HepG2 (cell line): ENCODE measurements at regions not wholly inside any gene's neighbourhood (a gene's known extent, or its start where the extent isn't known, plus 50 kb on each side); places are given as distances from the start of the nearest gene placed in this dataset.

ENCODE experiments used
- ATAC-seq: fragments of 200-7000 bp; cut with Tn5 transposase; 3 replicates; pipeline ENCODE4 v1.9.1; 2020; ENCODE audit warnings: mild to moderate bottlenecking, moderate library complexity
- BruUV-seq: library from RNA; stranded (reverse); fragments of 400-500 nt; replicated peaks from 2 replicates; lab custom pipeline; 2021; lab: Mats Ljungman, UMichigan
- CTCF ChIA-PET: fragments of 300-600 bp; formaldehyde crosslinking; extraction: SDS; loops from one replicate; lab custom pipeline; 2021; ENCODE audit warnings: low total read pairs, inconsistent platforms, low intra/inter-chr PET ratio; lab: Yijun Ruan, JAX
- POLR2A ChIA-PET: fragments of 350-600 bp; sonication (Branson Sonifier 250); formaldehyde crosslinking; loops from one replicate; lab custom pipeline; 2020; ENCODE audit warnings: antibody characterized with exemption, inconsistent platforms; lab: Yijun Ruan, JAX
- DNase-seq: peaks from one replicate; pipeline ENCODE4 v3.0.0-alpha.2; 2015; ENCODE audit warnings: low spot score
- FAIRE-seq: peaks from 3 replicates; lab custom pipeline; 2011; peaks lifted over from hg19 to GRCh38; lab: Jason Lieb, UNC
- H2AFZ ChIP-seq: one replicate; pipeline ENCODE4 v1.6.1; 2011; ENCODE audit warnings: low read length, inconsistent platforms
- H3K27ac ChIP-seq: fragments of 300-600 bp; 3 replicates; pipeline ENCODE4 v1.8.0; 2011; ENCODE audit warnings: mixed run types, mild to moderate bottlenecking, mixed read lengths, low read length, inconsistent platforms; ENCODE audit not compliant: insufficient read depth; ENCODE audit errors: extremely low read length
- H3K27me3 ChIP-seq, 2 experiments: fragments of 200-600 bp in 1 of 2; 2 replicates in 1 of 2; 3 replicates in 1 of 2; pipeline versions ENCODE4 v1.6.0 to v1.8.0; 2011; ENCODE audit warnings: low read length in 2 of 2, mild to moderate bottlenecking in 2 of 2, moderate library complexity in 2 of 2, inconsistent platforms in 1 of 2; ENCODE audit not compliant: insufficient read depth in 2 of 2, control insufficient read depth in 1 of 2
- H3K36me3 ChIP-seq, 2 experiments: fragments of 200-600 bp in 1 of 2; replicated peaks in 1 of 2; 2 replicates in 1 of 2; 3 replicates in 1 of 2; pipeline versions ENCODE4 v1.5.1 to v1.8.0; 2011; ENCODE audit warnings: low read length in 2 of 2, inconsistent platforms in 1 of 2; ENCODE audit not compliant: insufficient read depth in 2 of 2, control insufficient read depth in 1 of 2
- H3K4me1 ChIP-seq: 2 replicates; pipeline ENCODE4 v1.5.1; 2012; ENCODE audit warnings: low read length, inconsistent platforms; ENCODE audit not compliant: insufficient read depth
- H3K4me2 ChIP-seq: 2 replicates; pipeline ENCODE4 v1.6.0; 2011; ENCODE audit warnings: low read depth, low read length, inconsistent platforms
- H3K4me3 ChIP-seq, 3 experiments: fragments of 200-600 bp in 1 of 3; sonication (generic), shearing (Covaris generic) in 1 of 3; replicated peaks in 1 of 3; 2 replicates each; pipeline ENCODE4 v1.5.1; 2011 to 2016; ENCODE audit warnings: low read length in 3 of 3, inconsistent platforms in 2 of 3, low read depth in 2 of 3, mild to moderate bottlenecking in 2 of 3, control low read depth in 1 of 3, mixed read lengths in 1 of 3; ENCODE audit not compliant: insufficient read depth in 1 of 3
- H3K79me2 ChIP-seq: one replicate; pipeline ENCODE4 v1.6.1; 2011; ENCODE audit warnings: low read length, inconsistent platforms; ENCODE audit not compliant: insufficient read depth
- H3K9ac ChIP-seq: 2 replicates; pipeline ENCODE4 v1.6.0; 2011; ENCODE audit warnings: mild to moderate bottlenecking, low read depth, low read length, inconsistent platforms; ENCODE audit not compliant: insufficient read depth
- H3K9me3 ChIP-seq: 2 replicates; pipeline ENCODE4 v1.5.1; 2012; ENCODE audit warnings: mild to moderate bottlenecking, low read length
- H4K20me1 ChIP-seq: 2 replicates; pipeline ENCODE4 v1.6.0; 2011; ENCODE audit warnings: inconsistent platforms, mild to moderate bottlenecking, low read length, moderate library complexity; ENCODE audit not compliant: insufficient read depth
- MXD4 ChIP-seq: IDR thresholded peaks from 2 replicates; pipeline ENCODE4 v1.6.1; 2016; ENCODE audit warnings: mild to moderate bottlenecking, missing biosample characterization, missing genetic modification reagents
- SOX6 ChIP-seq, 2 experiments: fragments of 450-650 bp in 1 of 2; sonication (generic) in 1 of 2; formaldehyde crosslinking in 1 of 2; IDR thresholded peaks; 2 replicates each; pipeline versions ENCODE4 v1.4.0 to v1.6.1; 2017 to 2020; ENCODE audit warnings: antibody characterized with exemption in 1 of 2, mild to moderate bottlenecking in 1 of 2, missing genetic modification reagents in 1 of 2
- SP2 ChIP-seq: sonication (generic); formaldehyde crosslinking; IDR thresholded peaks from 2 replicates; pipeline ENCODE4 v1.5.1; 2020; ENCODE audit warnings: mild to moderate bottlenecking, missing genetic modification reagents
- ZNF292 ChIP-seq: sonication (generic); formaldehyde crosslinking; IDR thresholded peaks from 2 replicates; pipeline ENCODE4 v1.8.1; 2022; ENCODE audit warnings: mild to moderate bottlenecking, low read depth, missing genetic modification reagents, borderline replicate concordance
- ZNF629 ChIP-seq: sonication (generic); formaldehyde crosslinking; conservative IDR thresholded peaks from 2 replicates; pipeline ENCODE4 v1.5.0; 2020; ENCODE audit warnings: missing genetic modification reagents
- ZNF766 ChIP-seq: sonication (generic); formaldehyde crosslinking; IDR thresholded peaks from 2 replicates; pipeline ENCODE4 v1.5.0; 2020; ENCODE audit warnings: missing genetic modification reagents, borderline replicate concordance
- ZSCAN21 ChIP-seq: sonication (generic); formaldehyde crosslinking; IDR thresholded peaks from 2 replicates; pipeline ENCODE4 v1.8.0; 2022; ENCODE audit warnings: mild to moderate bottlenecking, missing genetic modification reagents, moderate library complexity, borderline replicate concordance
- ZSCAN22 ChIP-seq: sonication (generic); formaldehyde crosslinking; IDR thresholded peaks from 2 replicates; pipeline ENCODE4 v1.4.0; 2020; ENCODE audit warnings: mild to moderate bottlenecking, missing genetic modification reagents
- WGBS: methylation state at CpG from one replicate; pipeline ENCODE4 v1.1.6; 2017; ENCODE audit warnings: low lambda C conversion rate; 5-methylcytosine and 5-hydroxymethylcytosine counted together
- in situ Hi-C: cut with HindIII; loops from 2 replicates; pipeline ENCODE4 v1.10.0; 2017; ENCODE audit warnings: low pct_unique_long_range_greater_than_20kb; ENCODE audit not compliant: extremely low pct_ligation_motif_present
- intact Hi-C: fragments of 100-400 bp; cut with micrococcal nuclease; formaldehyde crosslinking; loops from one replicate; pipeline ENCODE4 v1.10.0; 2022; ENCODE audit not compliant: unreplicated experiment
- TF ChIP-seq, protein P1 (sequence below): sonication (generic); formaldehyde crosslinking; conservative IDR thresholded peaks from 2 replicates; pipeline ENCODE4 v1.5.0; 2020; ENCODE audit warnings: missing genetic modification reagents
- TF ChIP-seq, protein P2 (sequence below): IDR thresholded peaks from 2 replicates; pipeline ENCODE4 v1.6.1; 2012; ENCODE audit warnings: low read length, improper control_type of control experiment
- TF ChIP-seq, protein P3 (sequence below): IDR thresholded peaks from 2 replicates; pipeline ENCODE4 v1.6.1; 2012; ENCODE audit warnings: low read depth, low read length, improper control_type of control experiment

DNA sequence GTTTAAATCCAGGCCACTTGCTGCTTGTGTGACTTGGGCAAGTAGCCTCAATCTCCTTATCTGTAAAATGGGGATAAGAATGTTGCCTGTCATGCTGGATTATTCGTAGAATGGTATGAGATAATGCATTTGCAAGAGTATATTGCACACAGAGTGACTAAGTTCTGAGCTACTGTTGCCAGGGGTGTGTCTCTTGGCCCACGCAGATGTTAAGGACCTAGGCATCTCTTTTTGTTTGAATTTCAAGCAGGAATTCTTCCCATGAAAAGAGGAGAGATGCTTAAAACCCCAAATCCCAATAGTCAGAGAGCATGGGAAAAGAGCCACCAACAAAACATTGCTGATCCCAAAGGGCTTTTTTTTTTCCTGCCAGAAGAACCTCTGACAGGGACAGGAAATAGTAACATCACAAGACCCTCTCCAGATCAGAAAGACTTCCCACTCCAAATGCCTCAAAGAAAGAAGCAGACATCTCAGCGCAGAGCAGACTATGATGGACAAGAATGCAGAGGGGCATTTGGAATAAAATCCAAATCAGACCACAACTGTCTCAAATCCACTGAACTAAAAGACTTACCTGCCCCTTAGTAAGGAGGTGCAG lies 90.5 kb downstream of the MRPL46 start:
- CTCF ChIA-PET: no interaction called here

DNA sequence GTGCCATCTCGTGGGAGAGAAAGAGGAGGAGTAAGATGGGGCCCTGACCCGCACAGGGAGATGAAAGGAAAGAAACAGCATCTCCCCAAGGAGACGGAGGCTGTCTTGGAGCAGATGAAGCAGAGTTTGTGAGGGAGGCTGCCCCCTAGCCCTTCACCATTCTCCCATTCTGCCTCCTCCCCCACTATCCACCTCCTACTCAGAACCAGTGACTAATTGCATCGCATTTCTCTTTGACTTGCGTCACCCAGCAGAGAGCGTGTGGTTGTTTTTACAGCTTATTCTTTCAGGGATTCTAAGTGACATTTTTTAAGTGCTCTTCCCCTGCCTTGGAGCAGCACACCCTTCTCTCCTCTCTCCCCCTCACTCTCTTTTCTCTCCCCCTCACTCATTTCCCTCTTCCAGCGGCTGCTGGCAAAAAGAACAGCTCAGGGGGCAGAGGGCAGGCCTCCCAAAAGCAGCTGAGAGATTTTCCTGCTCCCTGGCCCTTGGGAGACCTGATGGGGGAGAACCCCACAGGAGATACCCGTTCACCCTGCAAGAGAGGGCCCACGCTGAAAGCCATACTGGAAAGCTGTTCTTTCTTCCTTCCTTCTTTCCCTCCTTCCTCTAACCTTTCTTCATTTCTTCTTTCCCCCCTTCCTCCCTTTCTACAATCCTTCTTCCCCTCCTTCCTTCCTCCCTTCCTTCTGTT lies 91.8 kb downstream of the MRPL46 start:
- BruUV-seq: no TSS peak
- 20% methylated on average over 9 of the region's 9 CpGs for WGBS
- POLR2A ChIA-PET: no interaction called here
- Histone ChIP-seq H3K9ac (no peak overlapping the region), H3K27ac (no peak overlapping the region), H2AFZ (no peak overlapping the region), H3K36me3 (no peaks in the 10 kb centered on the region), H4K20me1 (no peaks in the 10 kb centered on the region), H3K27me3 (peaks cover 0 to 4% of the 10 kb centered on the region in 2 experiments; a peak in 2 of 5 replicates), H3K4me2 (no peak overlapping the region), H3K4me1 (no peaks in the 10 kb centered on the region), H3K4me3 (no peak overlapping the region), H3K79me2 (no peaks in the 10 kb centered on the region), H3K9me3 (no peaks in the 10 kb centered on the region)
- ATAC-seq (no peak), FAIRE-seq (no peak), DNase-seq (no peak)
- in situ Hi-C loops: no loop called here
- intact Hi-C loops: no loop called here
- CTCF ChIA-PET: no interaction called here
- TF ChIP-seq ZNF766 (CRISPR knock-in tag) (no peak), ZSCAN21 (CRISPR knock-in tag) (no peak), SOX6 (IDR thresholded peaks at IDR 0.05) (no peak), SOX6 (CRISPR knock-in tag; IDR thresholded peaks at IDR 0.05) (no peak), MXD4 (CRISPR knock-in tag) (no peak), ZNF292 (CRISPR knock-in tag) (no peak), ZSCAN22 (CRISPR knock-in tag) (no peak)
- TF ChIP-seq, protein P1, sequence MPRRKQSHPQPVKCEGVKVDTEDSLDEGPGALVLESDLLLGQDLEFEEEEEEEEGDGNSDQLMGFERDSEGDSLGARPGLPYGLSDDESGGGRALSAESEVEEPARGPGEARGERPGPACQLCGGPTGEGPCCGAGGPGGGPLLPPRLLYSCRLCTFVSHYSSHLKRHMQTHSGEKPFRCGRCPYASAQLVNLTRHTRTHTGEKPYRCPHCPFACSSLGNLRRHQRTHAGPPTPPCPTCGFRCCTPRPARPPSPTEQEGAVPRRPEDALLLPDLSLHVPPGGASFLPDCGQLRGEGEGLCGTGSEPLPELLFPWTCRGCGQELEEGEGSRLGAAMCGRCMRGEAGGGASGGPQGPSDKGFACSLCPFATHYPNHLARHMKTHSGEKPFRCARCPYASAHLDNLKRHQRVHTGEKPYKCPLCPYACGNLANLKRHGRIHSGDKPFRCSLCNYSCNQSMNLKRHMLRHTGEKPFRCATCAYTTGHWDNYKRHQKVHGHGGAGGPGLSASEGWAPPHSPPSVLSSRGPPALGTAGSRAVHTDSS (CRISPR knock-in tag): no peak
- TF ChIP-seq, protein P2, sequence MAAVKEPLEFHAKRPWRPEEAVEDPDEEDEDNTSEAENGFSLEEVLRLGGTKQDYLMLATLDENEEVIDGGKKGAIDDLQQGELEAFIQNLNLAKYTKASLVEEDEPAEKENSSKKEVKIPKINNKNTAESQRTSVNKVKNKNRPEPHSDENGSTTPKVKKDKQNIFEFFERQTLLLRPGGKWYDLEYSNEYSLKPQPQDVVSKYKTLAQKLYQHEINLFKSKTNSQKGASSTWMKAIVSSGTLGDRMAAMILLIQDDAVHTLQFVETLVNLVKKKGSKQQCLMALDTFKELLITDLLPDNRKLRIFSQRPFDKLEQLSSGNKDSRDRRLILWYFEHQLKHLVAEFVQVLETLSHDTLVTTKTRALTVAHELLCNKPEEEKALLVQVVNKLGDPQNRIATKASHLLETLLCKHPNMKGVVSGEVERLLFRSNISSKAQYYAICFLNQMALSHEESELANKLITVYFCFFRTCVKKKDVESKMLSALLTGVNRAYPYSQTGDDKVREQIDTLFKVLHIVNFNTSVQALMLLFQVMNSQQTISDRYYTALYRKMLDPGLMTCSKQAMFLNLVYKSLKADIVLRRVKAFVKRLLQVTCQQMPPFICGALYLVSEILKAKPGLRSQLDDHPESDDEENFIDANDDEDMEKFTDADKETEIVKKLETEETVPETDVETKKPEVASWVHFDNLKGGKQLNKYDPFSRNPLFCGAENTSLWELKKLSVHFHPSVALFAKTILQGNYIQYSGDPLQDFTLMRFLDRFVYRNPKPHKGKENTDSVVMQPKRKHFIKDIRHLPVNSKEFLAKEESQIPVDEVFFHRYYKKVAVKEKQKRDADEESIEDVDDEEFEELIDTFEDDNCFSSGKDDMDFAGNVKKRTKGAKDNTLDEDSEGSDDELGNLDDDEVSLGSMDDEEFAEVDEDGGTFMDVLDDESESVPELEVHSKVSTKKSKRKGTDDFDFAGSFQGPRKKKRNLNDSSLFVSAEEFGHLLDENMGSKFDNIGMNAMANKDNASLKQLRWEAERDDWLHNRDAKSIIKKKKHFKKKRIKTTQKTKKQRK: no peak
- TF ChIP-seq, protein P3, sequence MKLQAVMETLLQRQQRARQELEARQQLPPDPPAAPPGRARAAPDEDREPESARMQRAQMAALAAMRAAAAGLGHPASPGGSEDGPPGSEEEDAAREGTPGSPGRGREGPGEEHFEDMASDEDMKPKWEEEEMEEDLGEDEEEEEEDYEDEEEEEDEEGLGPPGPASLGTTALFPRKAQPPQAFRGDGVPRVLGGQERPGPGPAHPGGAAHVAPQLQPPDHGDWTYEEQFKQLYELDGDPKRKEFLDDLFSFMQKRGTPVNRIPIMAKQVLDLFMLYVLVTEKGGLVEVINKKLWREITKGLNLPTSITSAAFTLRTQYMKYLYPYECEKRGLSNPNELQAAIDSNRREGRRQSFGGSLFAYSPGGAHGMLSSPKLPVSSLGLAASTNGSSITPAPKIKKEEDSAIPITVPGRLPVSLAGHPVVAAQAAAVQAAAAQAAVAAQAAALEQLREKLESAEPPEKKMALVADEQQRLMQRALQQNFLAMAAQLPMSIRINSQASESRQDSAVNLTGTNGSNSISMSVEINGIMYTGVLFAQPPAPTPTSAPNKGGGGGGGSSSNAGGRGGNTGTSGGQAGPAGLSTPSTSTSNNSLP: no peak

More for the DNA sequence above, 90.5 kb downstream of the MRPL46 start:
- TF ChIP-seq SP2 (CRISPR knock-in tag) (no peak), ZNF629 (CRISPR knock-in tag) (peak; percentile 29; the same call in 1 of the 2 replicates)
- no peak overlapping the region for H3K4me2 ChIP-seq
- intact Hi-C loops (no loop called here), in situ Hi-C loops (no loop called here)
- FAIRE-seq (no peak), DNase-seq (no peak), ATAC-seq (no peak)
- H3K27me3 ChIP-seq: peaks cover 0 to 2% of the 10 kb centered on the region in 2 experiments; a peak in 1 of 5 replicates
- H3K79me2 ChIP-seq: no peaks in the 10 kb centered on the region
- BruUV-seq: no TSS peak
- no peaks in the 10 kb centered on the region for H3K36me3 ChIP-seq
- H3K27ac ChIP-seq: no peak overlapping the region
- no peak overlapping the region for H3K9ac ChIP-seq
- no peak overlapping the region for H3K4me3 ChIP-seq
- H3K4me1 ChIP-seq: no peaks in the 10 kb centered on the region
- H4K20me1 ChIP-seq: no peaks in the 10 kb centered on the region
- POLR2A ChIA-PET: no interaction called here
- 9% methylated on average over 3 of the region's 3 CpGs for WGBS
- no peak overlapping the region for H2AFZ ChIP-seq
- no peaks in the 10 kb centered on the region for H3K9me3 ChIP-seq
